ENCODE measurements at regions not wholly inside any gene's neighbourhood (a gene's known extent, or its start where the extent isn't known, plus 50 kb on each side); places are given as distances from the start of the nearest gene placed in this dataset.

- TF ChIP-seq KDM1A (IDR thresholded peaks at IDR 0.05; ENCODE audit: low read depth) (no peak), POLR2A (IDR thresholded peaks at IDR 0.05; ENCODE audit: low read length) (no peak), CTCF (IDR thresholded peaks at IDR 0.05) (no peak), MAZ (IDR thresholded peaks at IDR 0.05; ENCODE audit: borderline replicate concordance, low read depth, low read length) (no peak), TP53 (CRISPR knock-in tag; IDR thresholded peaks at IDR 0.05) (no peak), MAFK (IDR thresholded peaks at IDR 0.05; ENCODE audit: partially characterized antibody) (no peak), CHD2 (IDR thresholded peaks at IDR 0.05; ENCODE audit: low read length, partially characterized antibody) (no peak), RAD21 (conservative IDR thresholded peaks at IDR 0.05 in 1 of 2, IDR thresholded peaks at IDR 0.05 in 1 of 2) (no peak), NFE2L2 (conservative IDR thresholded peaks at IDR 0.05; ENCODE audit: low read length) (no peak)
Measured at GRCh38 chr14:22008766-22009165, 335.1 kb upstream of the OR4E1 start.
